T47D (cell line): ENCODE measurements at regions not wholly inside any gene's neighbourhood (a gene's known extent, or its start where the extent isn't known, plus 50 kb on each side); places are given as distances from the start of the nearest gene placed in this dataset.
"Not testable (repeated sequence)": the region's sequence is repeated elsewhere in the genome, so short reads cannot be mapped to it uniquely, and the experiment has no call there.

Experiments used
- DNase-seq, 2 experiments: peaks; one replicate each; pipeline versions ENCODE4 v3.0.0 to v3.0.0-alpha.2; 2011 to 2012; ENCODE audit warnings: low read depth in 1 of 2, low spot score in 1 of 2
- JUND ChIP-seq: IDR thresholded peaks from 2 replicates; pipeline ENCODE4 v1.6.1; 2012; ENCODE audit warnings: low read depth
- in situ Hi-C: cut with HindIII; loops from 2 replicates; pipeline ENCODE4 v1.10.0; 2016; ENCODE audit warnings: low sequenced_read_pairs, low pct_unique_long_range_greater_than_20kb

- in situ Hi-C loops: no loop called here
- no peak for DNase-seq
Observed at GRCh38 chr4:174183259-174183658, 100.2 kb downstream of the FBXO8 start.

DNA sequence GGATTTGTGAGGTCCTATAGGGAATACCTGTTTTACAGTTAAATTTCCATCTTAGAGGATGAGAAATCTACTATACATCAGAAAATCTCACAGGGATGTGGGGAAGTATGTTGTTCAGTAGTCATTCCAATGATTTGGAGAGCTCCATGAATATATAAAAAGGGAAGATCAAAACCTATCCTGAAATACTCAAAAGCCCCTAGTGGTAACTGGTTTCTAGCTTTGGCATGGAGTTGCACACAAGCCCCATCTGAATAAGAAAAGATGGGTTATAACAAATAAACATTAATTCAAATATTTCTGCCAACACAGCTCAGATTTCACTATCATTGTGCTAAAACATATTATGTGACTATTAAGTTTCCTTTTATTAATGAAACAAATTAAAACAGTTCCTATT lies 101.6 kb downstream of the FBXO8 start:
- no peak for TF ChIP-seq JUND
- in situ Hi-C loops: no loop called here
- no peak for DNase-seq

More at GRCh38 chr4:174183259-174183658, 100.2 kb downstream of the FBXO8 start:
- no peak for TF ChIP-seq JUND

DNA sequence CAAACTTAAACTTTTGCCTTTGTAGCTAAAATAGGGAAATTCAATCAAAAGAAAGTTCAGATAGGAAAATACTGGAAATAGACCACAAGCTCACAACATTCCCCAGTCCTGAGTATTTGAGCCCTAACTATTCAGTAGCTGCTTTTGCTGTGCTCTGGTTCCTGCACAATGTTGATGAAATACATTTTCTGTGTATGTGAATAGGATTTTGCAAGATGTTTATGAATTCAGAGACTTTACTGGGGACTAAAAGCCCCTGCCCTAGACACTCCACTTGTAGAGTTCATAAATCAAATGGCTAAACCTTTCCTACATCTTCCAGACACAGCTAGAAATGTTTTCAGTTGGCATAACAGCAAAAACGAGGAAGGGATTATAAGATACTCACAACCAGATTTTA lies 105.9 kb downstream of the FBXO8 start:
- DNase-seq: no peak
- in situ Hi-C loops: no loop called here
- no peak for TF ChIP-seq JUND

GRCh38 chr4:174175836-174176235 lies 107.6 kb downstream of the FBXO8 start:
- in situ Hi-C loops, DNase-seq: not testable (repeated sequence)

DNA sequence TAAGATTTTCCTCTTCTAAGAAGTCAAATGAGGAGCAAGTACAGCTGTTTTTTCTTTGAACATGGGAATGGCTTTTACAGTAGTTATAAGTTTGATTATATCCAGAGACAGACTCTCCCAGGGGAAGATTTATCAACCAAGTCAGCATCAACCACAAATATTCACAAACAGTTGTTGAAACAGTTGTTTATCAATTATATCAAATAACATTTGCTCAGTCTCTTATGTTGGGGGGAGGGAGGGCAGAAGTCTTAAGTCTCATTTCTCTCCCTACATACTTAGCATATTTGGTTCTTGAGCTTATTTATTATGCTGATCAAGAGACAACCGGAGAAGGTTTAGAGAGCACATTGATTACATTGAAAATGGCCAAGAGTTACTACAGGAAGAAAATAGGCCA lies 110.1 kb downstream of the FBXO8 start:
- in situ Hi-C loops: no loop called here
- no peak for TF ChIP-seq JUND
- DNase-seq: no peak

DNA sequence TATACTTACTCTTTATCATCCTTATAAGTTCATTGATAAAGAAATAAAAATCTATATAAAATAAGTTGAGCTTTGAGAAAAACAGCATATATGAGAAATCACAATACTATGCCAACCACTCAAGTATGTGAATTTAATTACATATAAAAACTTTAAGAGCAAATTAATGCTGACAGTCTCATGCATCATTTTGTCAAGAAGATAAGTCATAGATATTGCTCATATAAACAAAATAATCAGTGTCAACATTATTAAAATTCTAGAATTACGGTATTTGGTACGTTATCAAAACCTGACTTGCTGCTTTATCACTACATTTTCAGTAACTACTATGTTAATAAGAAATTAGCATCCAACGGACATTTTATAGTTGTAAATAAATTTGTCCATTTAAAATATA lies 111.2 kb downstream of the FBXO8 start:
- in situ Hi-C loops: no loop called here
- no peak for DNase-seq
- no peak for TF ChIP-seq JUND

- in situ Hi-C loops: no loop called here
- no peak for TF ChIP-seq JUND
- DNase-seq: no peak
Observed at GRCh38 chr4:174170906-174171305, 112.6 kb downstream of the FBXO8 start.

GRCh38 chr4:174170091-174170490 lies 113.4 kb downstream of the FBXO8 start:
- TF ChIP-seq JUND: no peak
- in situ Hi-C loops: no loop called here
- DNase-seq: no peak

GRCh38 chr4:174157106-174157607 lies 126.3 kb downstream of the FBXO8 start:
- in situ Hi-C loops: no loop called here
- TF ChIP-seq JUND: no peak
- no peak for DNase-seq

DNA sequence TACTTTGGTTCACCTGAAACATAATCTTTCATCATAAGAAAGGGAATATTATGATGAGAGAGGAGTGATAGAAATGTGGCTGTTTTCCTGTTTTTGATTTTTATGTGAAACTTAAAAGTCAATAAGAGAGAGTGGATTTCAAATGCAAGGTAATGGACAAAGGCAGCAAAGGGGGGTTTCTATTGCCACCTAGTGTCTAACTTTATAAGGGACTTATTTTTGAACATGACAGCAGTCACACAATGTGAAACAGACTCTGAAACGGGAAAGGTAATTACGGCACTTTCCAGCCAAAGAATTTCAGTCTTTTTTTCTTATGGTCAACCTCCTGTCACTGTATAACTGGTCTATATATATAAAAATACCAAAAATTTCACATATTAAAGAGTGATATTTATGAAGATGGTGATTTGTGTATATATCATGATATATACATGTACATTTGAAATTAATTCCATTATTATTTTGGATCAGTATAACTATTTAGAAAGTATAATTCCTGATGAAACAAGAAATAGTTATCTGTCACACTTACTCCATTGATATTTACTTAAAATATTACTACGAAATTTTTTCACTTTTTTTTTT lies 127.1 kb downstream of the FBXO8 start:
- no peak for TF ChIP-seq JUND
- in situ Hi-C loops: no loop called here
- DNase-seq: peak; percentile 11 to 46

DNA sequence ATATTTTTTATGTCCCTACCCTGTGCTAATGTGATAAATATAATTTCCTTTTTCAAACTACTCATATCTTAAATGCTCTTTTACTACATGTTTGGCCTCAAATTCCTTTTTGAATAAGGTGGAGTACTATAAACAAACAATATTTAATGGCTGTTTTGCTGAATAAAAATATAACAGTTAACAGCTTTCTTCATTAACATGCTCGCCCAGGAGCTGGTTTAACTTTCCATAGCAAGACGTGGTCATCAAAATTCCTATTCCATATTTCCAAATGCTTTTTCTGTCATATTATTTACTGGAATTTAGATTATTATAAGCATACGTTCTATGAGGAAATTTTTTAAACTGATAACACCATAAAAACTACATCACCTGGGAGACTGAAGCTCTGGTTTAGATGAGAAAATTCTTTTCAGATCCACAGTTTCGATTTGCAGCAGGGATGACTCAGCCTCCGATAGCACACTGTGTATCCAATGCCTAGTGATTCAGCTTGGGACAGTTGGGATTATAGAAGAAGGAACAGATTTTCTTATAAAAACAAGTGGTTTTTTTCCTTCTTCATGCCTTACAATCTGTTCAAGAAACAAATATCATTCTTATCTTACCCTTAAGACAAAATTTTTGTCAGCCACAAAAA lies 129.1 kb downstream of the FBXO8 start:
- TF ChIP-seq JUND: no peak
- in situ Hi-C loops: no loop called here
- DNase-seq: no peak

- TF ChIP-seq JUND: no peak
- in situ Hi-C loops: no loop called here
- DNase-seq: peak in 1 of 2 experiments; percentile 12
Observed at GRCh38 chr4:174152717-174153466, 130.6 kb downstream of the FBXO8 start.

DNA sequence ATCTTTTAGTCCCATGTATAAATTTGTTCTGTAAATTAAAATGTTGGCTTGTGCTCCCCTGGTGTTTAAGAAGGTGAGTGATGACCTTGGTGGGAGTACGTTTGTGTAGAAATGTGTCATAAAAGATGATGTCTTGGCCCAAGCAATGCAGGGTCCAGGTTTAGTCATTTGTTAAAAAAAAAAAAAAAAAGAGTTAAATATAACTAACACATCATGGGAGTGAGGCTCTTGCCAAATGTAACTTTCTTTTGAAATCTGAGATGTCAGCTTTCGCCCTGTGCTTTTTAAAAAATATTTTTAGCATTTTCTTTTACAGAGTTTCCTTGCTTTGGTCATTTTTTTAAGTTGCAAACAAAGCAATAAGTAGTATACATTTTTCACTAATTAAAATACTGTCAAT lies 135.6 kb downstream of the FBXO8 start:
- in situ Hi-C loops: no loop called here
- DNase-seq: no peak

More for the DNA sequence above, 135.6 kb downstream of the FBXO8 start:
- TF ChIP-seq JUND: no peak
